Tibial artery (tissue), 4 donors: ENCODE measurements at regions not wholly inside any gene's neighbourhood (a gene's known extent, or its start where the extent isn't known, plus 50 kb on each side); places are given as distances from the start of the nearest gene placed in this dataset.
"Not testable (repeated sequence)": the region's sequence is repeated elsewhere in the genome, so short reads cannot be mapped to it uniquely, and the experiment has no call there.

ENCODE experiments used
- DNase-seq, 2 donors: peaks; one replicate each; pipeline ENCODE4 v3.0.0-alpha.2; 2019
- H3K27ac ChIP-seq, 2 donors: fragments of 200-600 bp; sonication (generic) in 1 of 2; 1 replicate in 1 of 2; 2 replicates in 1 of 2; pipeline ENCODE4 v1.5.1; 2018 to 2019; ENCODE audit warnings: mild to moderate bottlenecking in 1 of 2
- H3K27me3 ChIP-seq, 2 donors: fragments of 200-600 bp; sonication (generic) in 1 of 2; one replicate each; pipeline versions ENCODE4 v1.5.1 to v1.6.0; 2016 to 2019
- H3K36me3 ChIP-seq, 3 donors: fragments of 200-600 bp; sonication (generic) in 2 of 3; one replicate each; pipeline ENCODE4 v1.5.1; 2016 to 2019; ENCODE audit warnings: mild to moderate bottlenecking in 2 of 3
- H3K4me1 ChIP-seq, 4 donors: fragments of 200-600 bp; sonication (generic) in 2 of 4; 1 replicate in 3 of 4; 2 replicates in 1 of 4; pipeline ENCODE4 v1.5.1; 2016 to 2019
- H3K4me3 ChIP-seq, 2 donors: fragments of 200-600 bp; sonication (generic) in 1 of 2; 1 replicate in 1 of 2; 2 replicates in 1 of 2; pipeline ENCODE4 v1.5.1; 2018 to 2019; ENCODE audit warnings: mild to moderate bottlenecking in 2 of 2
- H3K9me3 ChIP-seq, 3 donors: fragments of 200-600 bp; sonication (generic) in 1 of 3; one replicate each; pipeline ENCODE4 v1.5.1; 2016 to 2019
- CTCF ChIP-seq, 2 experiments: fragments of 200-600 bp in 1 of 2; fragments of 450-650 bp in 1 of 2; IDR thresholded peaks; one replicate each; pipeline ENCODE4 v1.5.1; 2017 to 2019; ENCODE audit warnings: antibody characterized with exemption in 2 of 2, mild to moderate bottlenecking in 1 of 2, moderate library complexity in 1 of 2
- intact Hi-C: fragments of 100-400 bp; cut with DNase I; formaldehyde crosslinking; loops from one replicate; pipeline ENCODE4 v1.15.0; 2023; ENCODE audit warnings: low total_unique reads

GRCh38 chr16:58847902-58848661, 114.0 kb upstream of the GOT2 start:
- intact Hi-C loops: no loop called here
- Histone ChIP-seq H3K27me3 (no peaks in the 10 kb centered on the region), H3K27ac (no peak overlapping the region), H3K4me3 (no peak overlapping the region), H3K36me3 (no peaks in the 10 kb centered on the region), H3K9me3 (no peaks in the 10 kb centered on the region), H3K4me1 (no peaks in the 10 kb centered on the region)
- TF ChIP-seq CTCF (IDR thresholded peaks at IDR 0.05): no peak
- DNase-seq: no peak

GRCh38 chr16:58846226-58846625, 112.1 kb upstream of the GOT2 start:
- H3K4me3 ChIP-seq, H3K27ac ChIP-seq, DNase-seq, H3K4me1 ChIP-seq, H3K27me3 ChIP-seq, intact Hi-C loops, H3K36me3 ChIP-seq, H3K9me3 ChIP-seq: not testable (repeated sequence)

GRCh38 chr16:58843675-58844074, 109.6 kb upstream of the GOT2 start:
- Histone ChIP-seq H3K36me3 (no peaks in the 10 kb centered on the region), H3K27me3 (no peaks in the 10 kb centered on the region), H3K4me3 (no peak overlapping the region), H3K9me3 (no peaks in the 10 kb centered on the region), H3K4me1 (no peaks in the 10 kb centered on the region), H3K27ac (no peak overlapping the region)
- DNase-seq: no peak
- intact Hi-C loops: no loop called here
- no peak for TF ChIP-seq CTCF (IDR thresholded peaks at IDR 0.05)

- DNase-seq: no peak
- Histone ChIP-seq H3K27ac (no peak overlapping the region), H3K36me3 (no peaks in the 10 kb centered on the region), H3K4me3 (no peak overlapping the region), H3K4me1 (no peaks in the 10 kb centered on the region), H3K9me3 (no peaks in the 10 kb centered on the region), H3K27me3 (no peaks in the 10 kb centered on the region)
- intact Hi-C loops: no loop called here
- no peak for TF ChIP-seq CTCF (IDR thresholded peaks at IDR 0.05)
Observed at GRCh38 chr16:58842746-58843145, 108.6 kb upstream of the GOT2 start.

- Histone ChIP-seq H3K4me1 (no peaks in the 10 kb centered on the region), H3K27ac (no peak overlapping the region), H3K36me3 (no peaks in the 10 kb centered on the region), H3K9me3 (no peaks in the 10 kb centered on the region), H3K27me3 (no peaks in the 10 kb centered on the region), H3K4me3 (no peak overlapping the region)
- TF ChIP-seq CTCF (IDR thresholded peaks at IDR 0.05): no peak
- no peak for DNase-seq
- intact Hi-C loops: no loop called here
Observed at GRCh38 chr16:58842156-58842555, 108.0 kb upstream of the GOT2 start.

- no peak for TF ChIP-seq CTCF (IDR thresholded peaks at IDR 0.05)
Observed at GRCh38 chr16:58837950-58838349, 103.8 kb upstream of the GOT2 start.

More at GRCh38 chr16:58837950-58838349, 103.8 kb upstream of the GOT2 start:
- Histone ChIP-seq H3K4me3 (no peak overlapping the region), H3K36me3 (no peaks in the 10 kb centered on the region), H3K27ac (no peak overlapping the region), H3K27me3 (no peaks in the 10 kb centered on the region), H3K4me1 (no peaks in the 10 kb centered on the region), H3K9me3 (no peaks in the 10 kb centered on the region)
- intact Hi-C loops: no loop called here
- DNase-seq: no peak
